Ovary (tissue), 3 donors: ENCODE measurements at regions not wholly inside any gene's neighbourhood (a gene's known extent, or its start where the extent isn't known, plus 50 kb on each side); places are given as distances from the start of the nearest gene placed in this dataset.

ENCODE experiments used
- CTCF ChIP-seq, 3 donors: fragments of 450-650 bp in 2 of 3; fragments of 200-600 bp in 1 of 3; IDR thresholded peaks; one replicate each; pipeline versions ENCODE4 v1.5.1 to v1.8.0; 2016 to 2022; ENCODE audit warnings: antibody characterized with exemption in 3 of 3, mild to moderate bottlenecking in 1 of 3
- EP300 ChIP-seq: sonication (generic); formaldehyde crosslinking; IDR thresholded peaks from one replicate; pipeline ENCODE4 v1.6.1; 2017; ENCODE audit warnings: antibody characterized with exemption
- donor health status: DM: no; HTN: no; CAD: no.

GRCh38 chr14:104292084-104292970 is 153.9 kb downstream of the KIF26A start:
- TF ChIP-seq CTCF (IDR thresholded peaks at IDR 0.05) (no peak), EP300 (no peak)
